Type B pancreatic cell (in vitro differentiated cells): ENCODE measurements at regions not wholly inside any gene's neighbourhood (a gene's known extent, or its start where the extent isn't known, plus 50 kb on each side); places are given as distances from the start of the nearest gene placed in this dataset.

Source experiments
- DNase-seq: peaks from one replicate; pipeline ENCODE4 v3.0.0; 2021; ENCODE audit warnings: mixed read lengths; ENCODE audit not compliant: unreplicated experiment; ENCODE audit errors: extremely low spot score
- H3K27ac Mint-ChIP-seq: 2 replicates; pipeline ENCODE4 v1.8.0; 2021; ENCODE audit warnings: mild to moderate bottlenecking, mixed read lengths
- H3K27me3 Mint-ChIP-seq: 2 replicates; pipeline ENCODE4 v1.8.0; 2021; ENCODE audit warnings: mixed read lengths
- H3K36me3 Mint-ChIP-seq: 2 replicates; pipeline ENCODE4 v1.8.0; 2021; ENCODE audit warnings: mixed read lengths
- H3K4me1 Mint-ChIP-seq: one replicate; pipeline ENCODE4 v1.8.0; 2021; ENCODE audit warnings: mixed read lengths; ENCODE audit not compliant: unreplicated experiment
- H3K4me3 Mint-ChIP-seq: 2 replicates; pipeline ENCODE4 v1.8.0; 2021; ENCODE audit warnings: mild to moderate bottlenecking, mixed read lengths
- H3K9me3 Mint-ChIP-seq: 2 replicates; pipeline ENCODE4 v1.8.0; 2021; ENCODE audit warnings: mixed read lengths
- CTCF ChIP-seq: fragments of 200-600 bp; sonication (generic); conservative IDR thresholded peaks from 2 replicates; pipeline ENCODE4 v1.5.0; 2021; ENCODE audit warnings: antibody characterized with exemption, mild to moderate bottlenecking

DNA sequence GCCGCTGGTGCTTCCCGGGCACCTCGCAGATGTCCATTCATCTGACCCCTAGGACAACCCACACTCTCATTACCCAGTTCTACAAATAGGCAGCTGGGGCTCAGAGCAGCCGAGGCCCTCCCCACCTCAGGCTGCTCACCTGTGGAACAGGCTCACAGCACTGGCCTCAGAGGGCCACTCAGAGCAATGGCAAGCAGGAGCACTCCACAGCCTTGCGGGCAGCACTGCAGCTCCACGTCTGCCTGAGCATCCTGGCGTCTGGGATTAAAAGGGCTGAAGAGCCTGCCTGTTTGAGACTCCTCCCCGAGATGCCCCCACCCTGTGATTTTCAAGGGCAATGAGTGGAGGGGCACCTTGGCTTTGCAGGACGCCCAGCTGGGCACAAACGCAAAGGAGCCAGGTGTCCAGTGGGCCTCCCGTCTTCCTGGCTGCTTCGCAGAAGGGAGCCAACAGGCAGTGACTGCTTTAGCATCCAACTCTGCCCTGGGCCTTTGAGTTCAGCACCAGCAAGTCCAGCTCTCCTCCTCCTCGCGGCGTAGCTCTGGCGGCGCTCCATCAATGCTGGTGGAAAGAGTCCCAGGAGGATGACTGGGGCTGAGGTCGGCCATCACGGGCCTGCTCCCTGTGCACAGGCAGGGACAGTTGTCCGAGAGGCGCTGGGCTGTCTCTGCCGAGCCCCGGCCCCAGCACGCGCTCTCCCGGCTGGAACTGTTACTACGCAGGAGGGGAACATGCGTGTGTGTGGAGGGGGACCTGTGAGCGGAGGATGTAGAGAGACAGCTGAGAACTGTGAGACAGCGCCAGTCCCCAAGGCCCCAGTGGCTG lies 297.2 kb downstream of the NDUFA10 start:
- Mint-ChIP-seq H3K27me3 (peaks cover 8% of the 10 kb centered on the region), H3K4me1 (no peaks in the 10 kb centered on the region), H3K4me3 (no peak overlapping the region), H3K36me3 (no peaks in the 10 kb centered on the region), H3K9me3 (no peaks in the 10 kb centered on the region), H3K27ac (no peak overlapping the region)
- no peak for TF ChIP-seq CTCF
- no peak for DNase-seq

DNA sequence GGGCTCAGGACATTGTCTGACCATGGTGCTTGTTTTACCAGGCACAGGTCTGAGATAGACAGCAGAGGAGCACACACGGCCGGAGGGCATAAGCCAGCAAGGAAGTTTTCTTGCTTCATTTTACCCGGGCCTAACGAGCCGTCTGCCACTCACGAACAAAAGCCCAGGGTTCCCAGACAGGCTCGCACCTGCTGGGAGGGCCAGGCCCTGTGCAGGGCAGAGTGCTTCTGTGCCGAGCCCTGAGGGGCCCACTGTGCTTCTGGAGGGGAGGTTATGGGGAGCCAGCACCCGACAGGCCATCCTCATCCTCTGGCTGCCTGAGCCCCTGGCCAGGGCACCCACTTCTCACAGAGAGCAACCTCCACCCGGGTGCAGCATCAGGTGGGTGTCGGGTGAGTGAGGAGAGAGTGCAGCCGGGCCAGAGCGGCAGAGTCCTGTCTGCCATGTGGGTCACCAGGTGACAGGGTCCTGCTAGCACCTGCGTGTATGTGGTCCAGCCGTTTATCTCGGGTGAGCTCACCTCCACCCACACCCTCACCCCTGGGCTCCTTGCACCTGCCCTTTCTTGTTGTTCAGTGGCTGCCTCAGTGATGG lies 297.9 kb downstream of the NDUFA10 start:
- Mint-ChIP-seq H3K4me3 (no peak overlapping the region), H3K36me3 (no peaks in the 10 kb centered on the region), H3K27me3 (peaks cover 8% of the 10 kb centered on the region), H3K27ac (no peak overlapping the region), H3K4me1 (no peaks in the 10 kb centered on the region), H3K9me3 (no peaks in the 10 kb centered on the region)
- peak; percentile 67 for DNase-seq
- TF ChIP-seq CTCF = no peak

DNA sequence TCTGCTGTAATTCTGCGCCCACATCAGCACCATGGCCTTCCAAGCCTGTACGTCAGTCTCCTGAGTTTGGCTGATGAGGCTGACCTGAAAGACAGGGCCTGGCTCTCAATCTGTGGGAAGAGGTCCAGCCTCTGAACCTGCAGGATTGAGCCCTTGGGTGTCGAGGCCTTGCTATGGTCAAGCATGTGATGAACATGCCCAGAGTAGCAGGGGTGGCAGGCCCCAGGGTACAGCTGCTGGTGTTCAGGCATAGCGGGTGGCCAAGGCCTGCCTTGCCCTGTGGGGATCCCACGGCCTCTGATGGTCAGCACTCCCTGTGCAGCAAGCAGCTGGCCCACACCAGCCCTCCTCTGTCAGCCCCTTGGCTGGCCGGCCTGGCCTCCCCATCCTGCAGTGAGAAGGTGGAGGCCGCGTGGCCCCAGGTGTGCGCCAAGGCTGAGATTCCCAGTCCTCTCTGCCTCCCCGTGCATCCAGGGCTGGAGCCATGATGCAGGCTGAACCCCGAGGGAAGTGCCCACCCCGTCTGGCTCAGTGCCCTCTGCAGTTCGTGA lies 298.4 kb downstream of the NDUFA10 start:
- Mint-ChIP-seq H3K36me3 (no peaks in the 10 kb centered on the region), H3K4me1 (no peaks in the 10 kb centered on the region), H3K9me3 (no peaks in the 10 kb centered on the region), H3K4me3 (no peak overlapping the region), H3K27ac (no peak overlapping the region), H3K27me3 (peaks cover 8% of the 10 kb centered on the region)
- DNase-seq = peak; percentile 60
- no peak for TF ChIP-seq CTCF

GRCh38 chr2:239726091-239726591 lies 299.0 kb downstream of the NDUFA10 start:
- Mint-ChIP-seq H3K27ac (no peak overlapping the region), H3K4me3 (no peak overlapping the region), H3K9me3 (no peaks in the 10 kb centered on the region), H3K27me3 (peaks cover 7% of the 10 kb centered on the region), H3K4me1 (no peaks in the 10 kb centered on the region), H3K36me3 (no peaks in the 10 kb centered on the region)
- peak; percentile 57 for DNase-seq
- TF ChIP-seq CTCF = no peak

DNA sequence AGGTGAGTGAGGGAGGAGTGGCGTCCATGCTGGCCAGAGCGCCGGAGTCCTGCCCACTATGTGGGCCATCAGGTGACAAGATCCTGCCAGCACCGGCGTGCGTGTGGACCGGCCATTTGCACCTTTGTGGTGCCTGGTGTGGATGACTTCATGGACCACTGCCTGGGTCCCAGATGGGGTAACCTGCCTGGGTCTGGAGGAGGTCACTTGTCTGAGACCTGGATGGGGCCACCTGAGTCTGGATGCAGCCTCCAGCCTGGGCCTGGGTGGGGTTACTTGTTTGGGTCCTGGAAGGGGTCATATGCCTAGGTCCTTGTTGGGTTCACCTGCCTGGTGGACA lies 299.6 kb downstream of the NDUFA10 start:
- Mint-ChIP-seq H3K4me1 (no peaks in the 10 kb centered on the region), H3K27me3 (peaks cover under 1% of the 10 kb centered on the region), H3K27ac (no peak overlapping the region), H3K36me3 (no peaks in the 10 kb centered on the region), H3K4me3 (no peak overlapping the region), H3K9me3 (no peaks in the 10 kb centered on the region)
- peak; percentile 56 for DNase-seq
- TF ChIP-seq CTCF = no peak
